IPS DF 6.9 (cell line): ENCODE measurements at regions not wholly inside any gene's neighbourhood (a gene's known extent, or its start where the extent isn't known, plus 50 kb on each side); places are given as distances from the start of the nearest gene placed in this dataset.

Source experiments
- DNase-seq: peaks from one replicate; pipeline ENCODE4 v3.0.0-alpha.2; 2013; ENCODE audit warnings: low read depth, low spot score
- H3K27ac ChIP-seq: one replicate; pipeline ENCODE4 v1.5.1; 2013; ENCODE audit warnings: low read length, control low read depth
- H3K27me3 ChIP-seq: 2 replicates; pipeline ENCODE4 v1.6.1; 2013; ENCODE audit warnings: mild to moderate bottlenecking, low read length; ENCODE audit not compliant: control insufficient read depth, insufficient read depth
- H3K36me3 ChIP-seq: 2 replicates; pipeline ENCODE4 v1.6.1; 2013; ENCODE audit warnings: low read length; ENCODE audit not compliant: control insufficient read depth, insufficient read depth
- H3K4me1 ChIP-seq: 2 replicates; pipeline ENCODE4 v1.6.1; 2013; ENCODE audit warnings: low read length; ENCODE audit not compliant: control insufficient read depth, insufficient read depth
- H3K4me3 ChIP-seq: 2 replicates; pipeline ENCODE4 v1.5.1; 2013; ENCODE audit warnings: mild to moderate bottlenecking, low read length
- H3K9me3 ChIP-seq: 2 replicates; pipeline ENCODE4 v1.6.1; 2013; ENCODE audit warnings: low read length, inconsistent platforms; ENCODE audit not compliant: control insufficient read depth, insufficient read depth
- WGBS: extraction: QIAGEN DNeasy Blood & Tissue Kit; methylation state at CpG from one replicate; pipeline ENCODE4 v1.1.7; 2013; ENCODE audit warnings: mixed read lengths, missing lambda C conversion rate; ENCODE audit not compliant: insufficient read length, insufficient coverage; 5-methylcytosine and 5-hydroxymethylcytosine counted together

- no peaks in the 10 kb centered on the region for H3K36me3 ChIP-seq
- no peak overlapping the region for H3K27ac ChIP-seq
- no peaks in the 10 kb centered on the region for H3K27me3 ChIP-seq
- WGBS = no CpG with 5 or more reads among the region's 11 CpGs
- DNase-seq = no peak
- no peaks in the 10 kb centered on the region for H3K4me1 ChIP-seq
- H3K4me3 ChIP-seq = no peak overlapping the region
- peaks cover 31% of the 10 kb centered on the region for H3K9me3 ChIP-seq
Observed at GRCh38 chr10:130740166-130740565, 571.4 kb downstream of the TCERG1L start.

- no peaks in the 10 kb centered on the region for H3K36me3 ChIP-seq
- DNase-seq = no peak
- H3K27me3 ChIP-seq = no peaks in the 10 kb centered on the region
- no peak overlapping the region for H3K27ac ChIP-seq
- peaks cover 37% of the 10 kb centered on the region for H3K9me3 ChIP-seq
- no peaks in the 10 kb centered on the region for H3K4me1 ChIP-seq
- no CpG with 5 or more reads among the region's 20 CpGs for WGBS
- no peak overlapping the region for H3K4me3 ChIP-seq
Observed at GRCh38 chr10:130740915-130741750, 570.4 kb downstream of the TCERG1L start.

GRCh38 chr10:130741901-130742855 lies 569.3 kb downstream of the TCERG1L start:
- Histone ChIP-seq H3K4me1 (no peaks in the 10 kb centered on the region), H3K4me3 (no peak overlapping the region), H3K36me3 (no peaks in the 10 kb centered on the region), H3K27me3 (no peaks in the 10 kb centered on the region), H3K9me3 (peaks cover 37% of the 10 kb centered on the region), H3K27ac (no peak overlapping the region)
- DNase-seq = no peak
- no CpG with 5 or more reads among the region's 23 CpGs for WGBS

GRCh38 chr10:130742941-130743675 lies 568.4 kb downstream of the TCERG1L start:
- no peaks in the 10 kb centered on the region for H3K27me3 ChIP-seq
- no CpG with 5 or more reads among the region's 16 CpGs for WGBS
- no peak for DNase-seq
- H3K9me3 ChIP-seq = peaks cover 33% of the 10 kb centered on the region
- H3K27ac ChIP-seq = no peak overlapping the region
- H3K4me1 ChIP-seq = no peaks in the 10 kb centered on the region
- H3K4me3 ChIP-seq = no peak overlapping the region
- H3K36me3 ChIP-seq = no peaks in the 10 kb centered on the region

- no peak for DNase-seq
- Histone ChIP-seq H3K27ac (no peak overlapping the region), H3K27me3 (no peaks in the 10 kb centered on the region), H3K36me3 (no peaks in the 10 kb centered on the region), H3K4me3 (no peak overlapping the region), H3K4me1 (no peaks in the 10 kb centered on the region), H3K9me3 (peaks cover 35% of the 10 kb centered on the region)
- no CpG with 5 or more reads among the region's 10 CpGs for WGBS
Observed at GRCh38 chr10:130743751-130744271, 567.7 kb downstream of the TCERG1L start.

- peaks cover 36% of the 10 kb centered on the region for H3K9me3 ChIP-seq
- H3K27me3 ChIP-seq = no peaks in the 10 kb centered on the region
- no peak overlapping the region for H3K4me3 ChIP-seq
- no CpG with 5 or more reads among the region's 8 CpGs for WGBS
- no peak for DNase-seq
- no peaks in the 10 kb centered on the region for H3K4me1 ChIP-seq
- no peak overlapping the region for H3K27ac ChIP-seq
- H3K36me3 ChIP-seq = no peaks in the 10 kb centered on the region
Observed at GRCh38 chr10:130744631-130745030, 566.9 kb downstream of the TCERG1L start.

GRCh38 chr10:130745251-130745650 lies 566.3 kb downstream of the TCERG1L start:
- Histone ChIP-seq H3K4me1 (no peaks in the 10 kb centered on the region), H3K4me3 (no peak overlapping the region), H3K27ac (no peak overlapping the region), H3K27me3 (no peaks in the 10 kb centered on the region), H3K36me3 (no peaks in the 10 kb centered on the region), H3K9me3 (peaks cover 38% of the 10 kb centered on the region)
- no CpG with 5 or more reads among the region's 5 CpGs for WGBS
- no peak for DNase-seq

- Histone ChIP-seq H3K36me3 (no peaks in the 10 kb centered on the region), H3K27me3 (no peaks in the 10 kb centered on the region), H3K27ac (no peak overlapping the region), H3K9me3 (peaks cover 36% of the 10 kb centered on the region), H3K4me3 (no peak overlapping the region), H3K4me1 (no peaks in the 10 kb centered on the region)
- DNase-seq = no peak
- WGBS = no CpG with 5 or more reads among the region's 7 CpGs
Observed at GRCh38 chr10:130745821-130746220, 565.7 kb downstream of the TCERG1L start.

- H3K27me3 ChIP-seq = no peaks in the 10 kb centered on the region
- WGBS = no CpG with 5 or more reads among the region's 5 CpGs
Observed at GRCh38 chr10:130746311-130746710, 565.2 kb downstream of the TCERG1L start.

GRCh38 chr10:130747356-130747755 lies 564.2 kb downstream of the TCERG1L start:
- Histone ChIP-seq H3K27ac (no peak overlapping the region), H3K4me3 (no peak overlapping the region), H3K36me3 (no peaks in the 10 kb centered on the region), H3K27me3 (no peaks in the 10 kb centered on the region), H3K4me1 (no peaks in the 10 kb centered on the region), H3K9me3 (peaks cover 40% of the 10 kb centered on the region)
- DNase-seq = no peak
- no CpG with 5 or more reads among the region's 11 CpGs for WGBS

More at GRCh38 chr10:130746311-130746710, 565.2 kb downstream of the TCERG1L start:
- Histone ChIP-seq H3K36me3 (no peaks in the 10 kb centered on the region), H3K4me3 (no peak overlapping the region), H3K4me1 (no peaks in the 10 kb centered on the region), H3K27ac (no peak overlapping the region), H3K9me3 (peaks cover 37% of the 10 kb centered on the region)
- DNase-seq = no peak
